ENCODE measurements at regions not wholly inside any gene's neighbourhood (a gene's known extent, or its start where the extent isn't known, plus 50 kb on each side); places are given as distances from the start of the nearest gene placed in this dataset.

DNA sequence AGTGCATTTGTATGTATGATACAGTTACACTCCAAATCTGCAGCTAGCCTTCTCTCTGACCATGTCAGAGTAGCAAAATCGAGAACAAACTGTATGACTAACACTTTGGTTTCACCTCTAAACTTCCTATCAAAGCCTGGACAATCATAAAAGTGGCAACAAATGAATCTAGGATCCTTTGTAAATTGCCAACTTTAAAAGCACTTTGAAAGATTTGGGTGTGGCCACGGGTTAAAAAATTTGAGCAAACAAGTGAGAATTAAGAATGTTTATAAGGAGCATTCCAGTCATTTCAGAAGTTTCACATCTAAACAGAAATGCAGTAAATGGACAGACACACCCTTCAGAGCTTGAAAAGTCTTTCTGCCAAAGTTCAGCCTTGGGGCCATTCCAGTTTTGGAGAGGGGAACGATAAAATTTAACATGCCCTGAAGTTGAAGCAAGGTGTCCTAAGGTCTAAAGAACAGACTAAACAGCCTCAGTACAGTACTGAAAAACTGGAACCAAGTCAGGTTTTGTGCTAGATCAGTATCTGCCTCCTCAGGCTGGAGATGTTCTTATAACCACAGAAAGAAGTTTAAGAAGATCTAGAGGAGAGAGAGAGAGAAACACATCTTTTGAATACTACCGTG lies 181.9 kb upstream of the BDNF start:
- TF ChIP-seq, protein P1, sequence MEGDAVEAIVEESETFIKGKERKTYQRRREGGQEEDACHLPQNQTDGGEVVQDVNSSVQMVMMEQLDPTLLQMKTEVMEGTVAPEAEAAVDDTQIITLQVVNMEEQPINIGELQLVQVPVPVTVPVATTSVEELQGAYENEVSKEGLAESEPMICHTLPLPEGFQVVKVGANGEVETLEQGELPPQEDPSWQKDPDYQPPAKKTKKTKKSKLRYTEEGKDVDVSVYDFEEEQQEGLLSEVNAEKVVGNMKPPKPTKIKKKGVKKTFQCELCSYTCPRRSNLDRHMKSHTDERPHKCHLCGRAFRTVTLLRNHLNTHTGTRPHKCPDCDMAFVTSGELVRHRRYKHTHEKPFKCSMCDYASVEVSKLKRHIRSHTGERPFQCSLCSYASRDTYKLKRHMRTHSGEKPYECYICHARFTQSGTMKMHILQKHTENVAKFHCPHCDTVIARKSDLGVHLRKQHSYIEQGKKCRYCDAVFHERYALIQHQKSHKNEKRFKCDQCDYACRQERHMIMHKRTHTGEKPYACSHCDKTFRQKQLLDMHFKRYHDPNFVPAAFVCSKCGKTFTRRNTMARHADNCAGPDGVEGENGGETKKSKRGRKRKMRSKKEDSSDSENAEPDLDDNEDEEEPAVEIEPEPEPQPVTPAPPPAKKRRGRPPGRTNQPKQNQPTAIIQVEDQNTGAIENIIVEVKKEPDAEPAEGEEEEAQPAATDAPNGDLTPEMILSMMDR (conservative IDR thresholded peaks at IDR 0.05; ENCODE audit: low read length): no peak
- TF ChIP-seq EZH2phosphoT487 (IDR thresholded peaks at IDR 0.05; ENCODE audit: borderline replicate concordance, low read depth, low read length): no peak
